ENCODE measurements at regions not wholly inside any gene's neighbourhood (a gene's known extent, or its start where the extent isn't known, plus 50 kb on each side); places are given as distances from the start of the nearest gene placed in this dataset.

DNA sequence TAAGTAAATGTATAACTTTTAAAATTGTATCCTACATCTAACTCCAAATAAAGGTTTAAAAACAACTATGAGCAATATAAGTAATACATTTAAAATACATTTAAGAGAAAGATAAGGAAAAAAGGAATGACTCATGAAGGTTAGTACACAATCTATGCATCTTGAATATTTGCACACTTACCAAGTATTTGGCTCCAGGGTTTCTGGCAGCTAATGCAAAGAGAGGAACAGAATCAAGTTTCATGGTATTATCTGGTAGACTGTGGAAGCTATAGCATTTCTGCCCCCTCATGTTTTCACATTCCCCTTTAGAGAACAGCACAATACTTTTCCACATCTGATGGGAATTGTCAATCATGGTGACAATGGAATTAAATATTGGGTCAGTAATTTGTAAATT is 132.1 kb downstream of the COX7C start:
- no peak overlapping the region for H3K4me3 ChIP-seq (ENCODE audit: insufficient read depth, low read length, poor library complexity, severe bottlenecking)
- H3K9me2 ChIP-seq (replicated peaks; ENCODE audit: insufficient read depth, low read length), result no peaks in the 10 kb centered on the region
- TF ChIP-seq CTCF (IDR thresholded peaks at IDR 0.05; ENCODE audit: insufficient read depth, low read length, poor library complexity, severe bottlenecking) (no peak), EZH2phosphoT487 (conservative IDR thresholded peaks at IDR 0.05; ENCODE audit: low read length) (no peak)
- H3K27ac ChIP-seq (ENCODE audit: low read depth, low read length), result no peak overlapping the region
- no peaks in the 10 kb centered on the region for H3F3A ChIP-seq (ENCODE audit: insufficient read depth)
- no peaks in the 10 kb centered on the region for H3K79me2 ChIP-seq (ENCODE audit: insufficient read depth, low read length)
- no peaks in the 10 kb centered on the region for H3K36me3 ChIP-seq (ENCODE audit: low read length)
- no peak overlapping the region for H3K4me2 ChIP-seq (ENCODE audit: low read depth, low read length, poor library complexity, severe bottlenecking)
- no peak overlapping the region for H3K9ac ChIP-seq (ENCODE audit: low read length)
- no peaks in the 10 kb centered on the region for H4K20me1 ChIP-seq (ENCODE audit: low read depth, low read length)
- no peaks in the 10 kb centered on the region for H3K27me3 ChIP-seq (ENCODE audit: low read length)
- no peaks in the 10 kb centered on the region for H3K9me3 ChIP-seq (ENCODE audit: insufficient read depth, low read length)
- H2AFZ ChIP-seq (ENCODE audit: low read depth, low read length, severe bottlenecking), result no peak overlapping the region

DNA sequence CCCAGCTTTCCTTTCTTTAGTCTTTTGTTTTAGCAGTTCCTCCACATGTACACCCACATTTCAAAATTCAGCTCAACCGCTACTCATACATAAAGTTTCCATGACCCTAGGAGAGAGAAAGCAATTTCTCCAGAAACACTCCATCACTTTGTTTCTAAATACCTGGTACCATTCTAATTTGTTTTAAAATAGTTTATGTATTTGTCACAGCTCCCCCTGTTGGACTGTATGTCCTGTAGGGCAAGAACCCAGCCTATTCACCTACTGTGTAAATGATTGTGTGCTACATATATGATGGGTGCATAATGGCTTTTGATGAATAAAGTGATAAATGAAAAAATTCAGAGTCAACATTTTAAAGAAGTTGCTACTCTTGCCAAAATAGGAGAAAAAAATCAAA is 139.1 kb downstream of the COX7C start:
- no peak overlapping the region for H3K27ac ChIP-seq (ENCODE audit: low read depth, low read length)
- H3K36me3 ChIP-seq (ENCODE audit: low read length), result no peaks in the 10 kb centered on the region
- H4K20me1 ChIP-seq (ENCODE audit: low read depth, low read length), result no peaks in the 10 kb centered on the region
- H3K27me3 ChIP-seq (ENCODE audit: low read length), result no peaks in the 10 kb centered on the region
- H3K4me2 ChIP-seq (ENCODE audit: low read depth, low read length, poor library complexity, severe bottlenecking), result no peak overlapping the region
- H3K9me2 ChIP-seq (replicated peaks; ENCODE audit: insufficient read depth, low read length), result no peaks in the 10 kb centered on the region
- H3K9ac ChIP-seq (ENCODE audit: low read length), result no peak overlapping the region
- H3K4me3 ChIP-seq (ENCODE audit: insufficient read depth, low read length, poor library complexity, severe bottlenecking), result no peak overlapping the region
- H3K79me2 ChIP-seq (ENCODE audit: insufficient read depth, low read length), result no peaks in the 10 kb centered on the region
- no peaks in the 10 kb centered on the region for H3K9me3 ChIP-seq (ENCODE audit: insufficient read depth, low read length)
- no peak overlapping the region for H2AFZ ChIP-seq (ENCODE audit: low read depth, low read length, severe bottlenecking)
- TF ChIP-seq EZH2phosphoT487 (conservative IDR thresholded peaks at IDR 0.05; ENCODE audit: low read length) (no peak), CTCF (IDR thresholded peaks at IDR 0.05; ENCODE audit: insufficient read depth, low read length, poor library complexity, severe bottlenecking) (no peak)
- no peaks in the 10 kb centered on the region for H3F3A ChIP-seq (ENCODE audit: insufficient read depth)

GRCh38 chr5:86757824-86758223 is 140.1 kb downstream of the COX7C start:
- H3K27me3 ChIP-seq (ENCODE audit: low read length), result no peaks in the 10 kb centered on the region
- no peaks in the 10 kb centered on the region for H4K20me1 ChIP-seq (ENCODE audit: low read depth, low read length)
- H3K9me2 ChIP-seq (replicated peaks; ENCODE audit: insufficient read depth, low read length), result no peaks in the 10 kb centered on the region
- TF ChIP-seq EZH2phosphoT487 (conservative IDR thresholded peaks at IDR 0.05; ENCODE audit: low read length), result no peak
- TF ChIP-seq CTCF (IDR thresholded peaks at IDR 0.05; ENCODE audit: insufficient read depth, low read length, poor library complexity, severe bottlenecking), result no peak
- H3K4me2 ChIP-seq (ENCODE audit: low read depth, low read length, poor library complexity, severe bottlenecking), result no peak overlapping the region
- H3K4me3 ChIP-seq (ENCODE audit: insufficient read depth, low read length, poor library complexity, severe bottlenecking), result no peak overlapping the region
- no peak overlapping the region for H3K9ac ChIP-seq (ENCODE audit: low read length)
- no peaks in the 10 kb centered on the region for H3F3A ChIP-seq (ENCODE audit: insufficient read depth)
- H3K9me3 ChIP-seq (ENCODE audit: insufficient read depth, low read length), result no peaks in the 10 kb centered on the region
- H3K27ac ChIP-seq (ENCODE audit: low read depth, low read length), result no peak overlapping the region
- no peaks in the 10 kb centered on the region for H3K79me2 ChIP-seq (ENCODE audit: insufficient read depth, low read length)
- H3K36me3 ChIP-seq (ENCODE audit: low read length), result no peaks in the 10 kb centered on the region
- H2AFZ ChIP-seq (ENCODE audit: low read depth, low read length, severe bottlenecking), result no peak overlapping the region

DNA sequence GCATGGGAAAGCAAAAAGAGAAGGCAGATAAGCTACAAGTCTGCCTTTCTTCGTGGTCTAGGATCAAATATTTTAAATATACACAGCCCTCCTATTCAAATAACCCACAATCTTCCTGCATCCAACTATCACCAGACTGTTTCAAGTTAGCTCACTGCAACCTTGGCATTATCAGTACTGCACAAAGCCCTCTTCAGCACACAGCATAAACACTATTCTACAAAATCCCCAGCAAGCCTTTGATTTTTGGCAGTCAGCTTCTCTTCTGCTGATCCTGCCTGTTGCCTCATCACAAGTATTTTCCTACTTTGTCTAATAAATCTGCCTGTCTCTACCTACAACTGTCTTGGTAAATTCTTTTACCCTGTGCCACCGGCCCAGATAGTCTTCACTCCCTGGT is 142.9 kb downstream of the COX7C start:
- H2AFZ ChIP-seq (ENCODE audit: low read depth, low read length, severe bottlenecking), result no peak overlapping the region
- TF ChIP-seq CTCF (IDR thresholded peaks at IDR 0.05; ENCODE audit: insufficient read depth, low read length, poor library complexity, severe bottlenecking), result no peak
- TF ChIP-seq EZH2phosphoT487 (conservative IDR thresholded peaks at IDR 0.05; ENCODE audit: low read length), result no peak

More for the DNA sequence above, 142.9 kb downstream of the COX7C start:
- H3K9me3 ChIP-seq (ENCODE audit: insufficient read depth, low read length), result no peaks in the 10 kb centered on the region
- no peak overlapping the region for H3K27ac ChIP-seq (ENCODE audit: low read depth, low read length)
- no peak overlapping the region for H3K4me3 ChIP-seq (ENCODE audit: insufficient read depth, low read length, poor library complexity, severe bottlenecking)
- no peaks in the 10 kb centered on the region for H3K27me3 ChIP-seq (ENCODE audit: low read length)
- H3F3A ChIP-seq (ENCODE audit: insufficient read depth), result no peaks in the 10 kb centered on the region
- H3K36me3 ChIP-seq (ENCODE audit: low read length), result no peaks in the 10 kb centered on the region
- no peaks in the 10 kb centered on the region for H3K9me2 ChIP-seq (replicated peaks; ENCODE audit: insufficient read depth, low read length)
- H4K20me1 ChIP-seq (ENCODE audit: low read depth, low read length), result no peaks in the 10 kb centered on the region
- no peak overlapping the region for H3K9ac ChIP-seq (ENCODE audit: low read length)
- no peak overlapping the region for H3K4me2 ChIP-seq (ENCODE audit: low read depth, low read length, poor library complexity, severe bottlenecking)
- no peaks in the 10 kb centered on the region for H3K79me2 ChIP-seq (ENCODE audit: insufficient read depth, low read length)
